IMR-90 (cell line): ENCODE measurements at regions not wholly inside any gene's neighbourhood (a gene's known extent, or its start where the extent isn't known, plus 50 kb on each side); places are given as distances from the start of the nearest gene placed in this dataset.

ENCODE experiments used
- ATAC-seq: fragments of 200-7000 bp; cut with Tn5 transposase; 2 replicates; pipeline ENCODE4 v1.9.1; 2020; ENCODE audit warnings: low read depth, mild to moderate bottlenecking, moderate library complexity
- BruUV-seq: library from RNA; stranded (reverse); fragments of 400-500 nt; replicated peaks from 2 replicates; lab custom pipeline; 2021; lab: Mats Ljungman, UMichigan
- CTCF ChIA-PET: fragments of 300-600 bp; formaldehyde crosslinking; extraction: SDS; loops from one replicate; lab custom pipeline; 2021; ENCODE audit warnings: antibody characterized with exemption; lab: Yijun Ruan, JAX
- POLR2A ChIA-PET: fragments of 300-600 bp; sonication (Branson Sonifier 250); formaldehyde crosslinking; loops from one replicate; lab custom pipeline; 2022; ENCODE audit warnings: antibody characterized with exemption; ENCODE audit not compliant: unreplicated experiment; lab: Charles Lee
- DNase-seq: peaks from one replicate; pipeline ENCODE4 v3.0.0; 2013
- H2AFZ ChIP-seq: replicated peaks from 2 replicates; pipeline ENCODE3; 2013; ENCODE audit warnings: low read length, mild to moderate bottlenecking; ENCODE audit not compliant: poor library complexity
- H2AK5ac ChIP-seq: 2 replicates; pipeline ENCODE4 v1.6.1; 2013; ENCODE audit warnings: low read depth, low read length, inconsistent platforms
- H2AK9ac ChIP-seq: replicated peaks from 2 replicates; pipeline ENCODE3; 2013; ENCODE audit warnings: mild to moderate bottlenecking, low read depth, low read length, moderate library complexity; ENCODE audit not compliant: poor library complexity
- H2BK120ac ChIP-seq: 2 replicates; pipeline ENCODE4 v1.6.1; 2013; ENCODE audit warnings: low read depth, low read length, inconsistent platforms
- H2BK15ac ChIP-seq: 3 replicates; pipeline ENCODE4 v1.6.1; 2013; ENCODE audit warnings: low read depth, low read length, inconsistent platforms
- H2BK20ac ChIP-seq: 2 replicates; pipeline ENCODE4 v1.6.1; 2013; ENCODE audit warnings: low read depth, mild to moderate bottlenecking, inconsistent platforms, low read length, moderate library complexity
- H2BK5ac ChIP-seq: 2 replicates; pipeline ENCODE4 v1.6.1; 2013; ENCODE audit warnings: mild to moderate bottlenecking, low read depth, low read length, inconsistent platforms; ENCODE audit not compliant: poor library complexity, severe bottlenecking
- H3K14ac ChIP-seq: replicated peaks from 2 replicates; pipeline ENCODE4 v1.6.1; 2013; ENCODE audit warnings: low read depth, low read length, inconsistent platforms
- H3K18ac ChIP-seq: 2 replicates; pipeline ENCODE4 v1.6.1; 2013; ENCODE audit warnings: low read depth, low read length, control low read depth
- H3K23ac ChIP-seq: 2 replicates; pipeline ENCODE4 v1.6.1; 2013; ENCODE audit warnings: low read depth, low read length, inconsistent platforms
- H3K27ac ChIP-seq: 2 replicates; pipeline ENCODE4 v1.5.1; 2013; ENCODE audit warnings: mild to moderate bottlenecking, control low read depth, low read length; ENCODE audit not compliant: insufficient read depth
- H3K27me3 ChIP-seq: 2 replicates; pipeline ENCODE4 v1.6.1; 2013; ENCODE audit warnings: low read length; ENCODE audit not compliant: control insufficient read depth, insufficient read depth
- H3K36me3 ChIP-seq: 2 replicates; pipeline ENCODE4 v1.6.1; 2013; ENCODE audit warnings: low read length, mixed read lengths; ENCODE audit not compliant: control insufficient read depth, insufficient read depth
- H3K4ac ChIP-seq: 2 replicates; pipeline ENCODE4 v1.6.1; 2013; ENCODE audit warnings: low read depth, low read length, inconsistent platforms
- H3K4me1 ChIP-seq: 2 replicates; pipeline ENCODE4 v1.6.1; 2013; ENCODE audit warnings: low read length, mixed read lengths; ENCODE audit not compliant: control insufficient read depth, insufficient read depth
- H3K4me2 ChIP-seq: 2 replicates; pipeline ENCODE4 v1.6.1; 2013; ENCODE audit warnings: low read depth, mild to moderate bottlenecking, control low read depth, low read length, moderate library complexity
- H3K4me3 ChIP-seq: 2 replicates; pipeline ENCODE4 v1.5.1; 2013; ENCODE audit warnings: low read depth, mild to moderate bottlenecking, control low read depth, low read length, moderate library complexity; ENCODE audit not compliant: insufficient read depth
- H3K56ac ChIP-seq: 2 replicates; pipeline ENCODE4 v1.6.1; 2013; ENCODE audit warnings: low read length, inconsistent platforms; ENCODE audit not compliant: insufficient read depth; ENCODE audit errors: extremely low read depth
- H3K79me1 ChIP-seq, 2 experiments: 2 replicates each; pipeline ENCODE4 v1.6.1; 2013; ENCODE audit warnings: low read length in 2 of 2, inconsistent platforms in 1 of 2, low read depth in 1 of 2
- H3K9ac ChIP-seq: 2 replicates; pipeline ENCODE4 v1.6.1; 2013; ENCODE audit warnings: low read depth, low read length, control low read depth
- H3K9me1 ChIP-seq: 2 replicates; pipeline ENCODE4 v1.6.1; 2013; ENCODE audit warnings: low read length, inconsistent platforms; ENCODE audit not compliant: insufficient read depth
- H3K9me3 ChIP-seq: 2 replicates; pipeline ENCODE4 v1.6.1; 2013; ENCODE audit warnings: low read length; ENCODE audit not compliant: control insufficient read depth, insufficient read depth
- H4K20me1 ChIP-seq: 2 replicates; pipeline ENCODE4 v1.6.1; 2013; ENCODE audit warnings: low read length, inconsistent platforms; ENCODE audit not compliant: insufficient read depth
- H4K5ac ChIP-seq: 2 replicates; pipeline ENCODE4 v1.6.1; 2013; ENCODE audit warnings: mild to moderate bottlenecking, low read depth, low read length, control low read depth
- H4K8ac ChIP-seq, 2 experiments: 2 replicates each; pipeline ENCODE4 v1.6.1; 2013; ENCODE audit warnings: low read depth in 2 of 2, low read length in 2 of 2, control low read depth in 1 of 2, inconsistent platforms in 1 of 2
- H4K91ac ChIP-seq: 2 replicates; pipeline ENCODE4 v1.6.1; 2013; ENCODE audit warnings: low read depth, low read length, inconsistent platforms; ENCODE audit not compliant: insufficient read depth
- BHLHE40 ChIP-seq: fragments of 150-350 bp; IDR thresholded peaks from 2 replicates; pipeline ENCODE4 v1.6.1; 2016; ENCODE audit warnings: mild to moderate bottlenecking, low read depth, low read length
- CEBPB ChIP-seq: IDR thresholded peaks from 2 replicates; pipeline ENCODE4 v1.6.1; 2012; ENCODE audit warnings: low read depth, low read length, improper control_type of control experiment
- MXI1 ChIP-seq: IDR thresholded peaks from 2 replicates; pipeline ENCODE4 v1.6.1; 2012; ENCODE audit warnings: low read depth, mild to moderate bottlenecking, low read length, moderate library complexity, borderline replicate concordance
- RCOR1 ChIP-seq: IDR thresholded peaks from 2 replicates; pipeline ENCODE4 v1.6.1; 2012; ENCODE audit warnings: mild to moderate bottlenecking, low read length, improper control_type of control experiment; ENCODE audit not compliant: insufficient replicate concordance
- SMC3 ChIP-seq: fragments of 150-350 bp; IDR thresholded peaks from 2 replicates; pipeline ENCODE4 v1.6.1; 2016; ENCODE audit warnings: low read depth, mild to moderate bottlenecking, antibody characterized with exemption, low read length, moderate library complexity
- WGBS, 2 experiments: methylation state at CpG; one replicate each; pipeline versions ENCODE4 v1.1.5 to v1.1.7; 2013; ENCODE audit warnings: missing lambda C conversion rate in 2 of 2; ENCODE audit not compliant: insufficient read length in 1 of 2; ENCODE audit errors: extremely low coverage in 2 of 2; 5-methylcytosine and 5-hydroxymethylcytosine counted together
- dilution Hi-C: fragments of 300-500 bp; cut with HindIII; formaldehyde crosslinking; loops from one replicate; pipeline ENCODE4 v1.14.3; 2018; ENCODE audit warnings: low sequenced_read_pairs; ENCODE audit not compliant: unreplicated experiment
- in situ Hi-C: fragments of 300-500 bp; cut with MboI; formaldehyde crosslinking; loops from 3 replicates; pipeline ENCODE4 v1.14.3; 2019; ENCODE audit warnings: low sequenced_read_pairs, inconsistent platforms, mixed read lengths
- intact Hi-C: fragments of 100-400 bp; cut with micrococcal nuclease; formaldehyde crosslinking; loops from 2 replicates; pipeline ENCODE4 v1.10.0; 2022
- TF ChIP-seq, protein P1 (sequence below): fragments of 150-350 bp; IDR thresholded peaks from 2 replicates; pipeline ENCODE4 v1.6.1; 2017; ENCODE audit warnings: mild to moderate bottlenecking, antibody characterized with exemption, low read length, low read depth

DNA sequence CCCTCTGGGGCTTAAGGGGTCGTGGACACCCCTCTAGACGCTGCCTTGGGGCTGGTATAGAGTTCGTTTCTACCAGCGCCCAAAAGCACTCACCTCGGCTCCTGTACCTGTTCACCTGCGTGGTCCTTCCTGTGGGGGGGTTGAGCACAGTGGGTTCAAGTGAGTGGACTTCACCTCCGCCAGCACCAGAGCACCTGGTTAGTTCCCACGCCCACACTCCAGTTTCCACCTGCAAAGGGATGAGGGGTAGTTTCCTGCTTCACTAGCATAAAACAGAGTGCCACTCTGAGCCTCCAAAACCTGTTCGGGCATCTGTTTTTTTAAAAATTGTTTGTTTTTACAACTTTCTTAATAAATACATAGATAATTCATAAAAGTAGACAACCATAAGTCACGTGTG, 64.5 kb upstream of the SIPA1L2 start:
- no peaks in the 10 kb centered on the region for H4K20me1 ChIP-seq
- ATAC-seq, result no peak
- dilution Hi-C loops, result no loop called here

More for the DNA sequence above, 64.5 kb upstream of the SIPA1L2 start:
- no peaks in the 10 kb centered on the region for H3K9me3 ChIP-seq
- no peak overlapping the region for H3K14ac ChIP-seq
- no peak overlapping the region for H2BK5ac ChIP-seq
- intact Hi-C loops, result no loop called here
- TF ChIP-seq SMC3 (no peak), MXI1 (no peak), CEBPB (no peak), RCOR1 (no peak), BHLHE40 (no peak)
- TF ChIP-seq, protein P1, sequence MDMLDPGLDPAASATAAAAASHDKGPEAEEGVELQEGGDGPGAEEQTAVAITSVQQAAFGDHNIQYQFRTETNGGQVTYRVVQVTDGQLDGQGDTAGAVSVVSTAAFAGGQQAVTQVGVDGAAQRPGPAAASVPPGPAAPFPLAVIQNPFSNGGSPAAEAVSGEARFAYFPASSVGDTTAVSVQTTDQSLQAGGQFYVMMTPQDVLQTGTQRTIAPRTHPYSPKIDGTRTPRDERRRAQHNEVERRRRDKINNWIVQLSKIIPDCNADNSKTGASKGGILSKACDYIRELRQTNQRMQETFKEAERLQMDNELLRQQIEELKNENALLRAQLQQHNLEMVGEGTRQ, result no peak
- no peak overlapping the region for H3K23ac ChIP-seq
- H3K27ac ChIP-seq, result no peak overlapping the region
- H4K5ac ChIP-seq, result no peak overlapping the region
- H4K8ac ChIP-seq, result no peak overlapping the region
- no peak overlapping the region for H2AK5ac ChIP-seq
- H4K91ac ChIP-seq, result no peak overlapping the region
- DNase-seq, result no peak
- H2BK15ac ChIP-seq, result no peak overlapping the region
- H2BK20ac ChIP-seq, result no peak overlapping the region
- H3K36me3 ChIP-seq, result no peaks in the 10 kb centered on the region
- no peaks in the 10 kb centered on the region for H3K79me1 ChIP-seq
- ChIA-PET CTCF (no interaction called here), POLR2A (no interaction called here)
- H3K4me3 ChIP-seq, result no peak overlapping the region
- no peak overlapping the region for H3K4me2 ChIP-seq
- no peaks in the 10 kb centered on the region for H3K9me1 ChIP-seq
- no peaks in the 10 kb centered on the region; the same call in 1 of the 2 replicates for H3K4me1 ChIP-seq
- WGBS, 2 experiments, result no CpG with 5 or more reads among the region's 10 CpGs
- H2BK120ac ChIP-seq, result no peak overlapping the region
- H3K18ac ChIP-seq, result no peak overlapping the region
- in situ Hi-C loops, result no loop called here
- H2AK9ac ChIP-seq, result no peak overlapping the region
- H3K4ac ChIP-seq, result no peak overlapping the region
- no peak overlapping the region for H3K56ac ChIP-seq
- BruUV-seq, result no TSS peak
- no peak overlapping the region for H3K9ac ChIP-seq
- peaks cover 9% of the 10 kb centered on the region for H3K27me3 ChIP-seq
- no peak overlapping the region for H2AFZ ChIP-seq
